Endothelial cell of umbilical vein (primary cell): ENCODE measurements at regions not wholly inside any gene's neighbourhood (a gene's known extent, or its start where the extent isn't known, plus 50 kb on each side); places are given as distances from the start of the nearest gene placed in this dataset.
"Not testable (repeated sequence)": the region's sequence is repeated elsewhere in the genome, so short reads cannot be mapped to it uniquely, and the experiment has no call there.

Source experiments
- BruUV-seq: library from RNA; stranded (reverse); fragments of 400-500 nt; replicated peaks from 2 replicates; lab custom pipeline; 2021; lab: Mats Ljungman, UMichigan
- CTCF ChIA-PET: fragments of 300-600, 350-600 bp; sonication (Branson Sonifier 250); formaldehyde crosslinking; loops from one replicate; lab custom pipeline; 2021; ENCODE audit warnings: antibody characterized with exemption, inconsistent platforms; lab: Charles Lee
- POLR2A ChIA-PET: fragments of 300-600, 350-600 bp; sonication (Branson Sonifier 250); formaldehyde crosslinking; loops from one replicate; lab custom pipeline; 2021; ENCODE audit warnings: antibody characterized with exemption, inconsistent platforms; lab: Charles Lee
- DNase-seq: peaks from one replicate; pipeline ENCODE4 v3.0.0-alpha.2; 2011; ENCODE audit warnings: low read depth, low spot score
- FAIRE-seq: peaks from 2 replicates; lab custom pipeline; 2011; peaks lifted over from hg19 to GRCh38; lab: Jason Lieb, UNC
- H2AFZ ChIP-seq: 2 replicates; pipeline ENCODE4 v1.6.0; 2012; ENCODE audit warnings: low read depth, low read length, control low read depth, inconsistent platforms
- H3K27ac ChIP-seq: 2 replicates; pipeline ENCODE4 v1.5.1; 2011; ENCODE audit warnings: low read depth, mild to moderate bottlenecking, control low read depth, low read length, moderate library complexity; ENCODE audit not compliant: insufficient read depth
- H3K27me3 ChIP-seq, 2 experiments: 2 replicates each; pipeline versions ENCODE4 v1.6.0 to v1.6.1; 2011; ENCODE audit warnings: low read length in 2 of 2, mixed read lengths in 1 of 2; ENCODE audit not compliant: control insufficient read depth in 2 of 2, insufficient read depth in 2 of 2
- H3K36me3 ChIP-seq, 2 experiments: 2 replicates in 1 of 2; 3 replicates in 1 of 2; pipeline ENCODE4 v1.5.1; 2011; ENCODE audit warnings: low read length in 2 of 2, mild to moderate bottlenecking in 1 of 2, moderate library complexity in 1 of 2; ENCODE audit not compliant: control insufficient read depth in 2 of 2, insufficient read depth in 2 of 2; ENCODE audit errors: extremely low read depth in 1 of 2
- H3K4me1 ChIP-seq: 3 replicates; pipeline ENCODE4 v1.5.1; 2011; ENCODE audit warnings: mild to moderate bottlenecking, low read length; ENCODE audit not compliant: control insufficient read depth, insufficient read depth; ENCODE audit errors: extremely low read depth
- H3K4me2 ChIP-seq: 2 replicates; pipeline ENCODE4 v1.6.1; 2011; ENCODE audit warnings: low read length, control low read depth, mixed read lengths; ENCODE audit not compliant: insufficient read depth
- H3K4me3 ChIP-seq, 3 experiments: fragments of 200-600 bp in 1 of 3; sonication (generic), shearing (Covaris generic) in 1 of 3; replicated peaks in 1 of 3; 2 replicates each; pipeline ENCODE4 v1.5.1; 2011 to 2016; ENCODE audit warnings: control low read depth in 3 of 3, low read length in 3 of 3, mild to moderate bottlenecking in 2 of 3, inconsistent platforms in 1 of 3, low read depth in 1 of 3, moderate library complexity in 1 of 3; ENCODE audit not compliant: insufficient read depth in 1 of 3
- H3K79me2 ChIP-seq: 2 replicates; pipeline ENCODE4 v1.6.0; 2012; ENCODE audit warnings: low read length, inconsistent platforms; ENCODE audit not compliant: control insufficient read depth, insufficient read depth
- H3K9ac ChIP-seq: replicated peaks from 2 replicates; pipeline ENCODE3; 2011; ENCODE audit warnings: low read length, control low read depth; ENCODE audit not compliant: insufficient read depth; ENCODE audit errors: extremely low read depth
- H3K9me1 ChIP-seq: replicated peaks from 3 replicates; pipeline ENCODE4 v1.6.0; 2011; ENCODE audit warnings: mild to moderate bottlenecking, low read length; ENCODE audit not compliant: control insufficient read depth, insufficient read depth; ENCODE audit errors: extremely low read depth
- H3K9me3 ChIP-seq: replicated peaks from 2 replicates; pipeline ENCODE4 v1.5.1; 2012; ENCODE audit warnings: low read length, inconsistent platforms; ENCODE audit not compliant: control insufficient read depth, insufficient read depth
- H4K20me1 ChIP-seq: replicated peaks from 2 replicates; pipeline ENCODE3; 2011; ENCODE audit warnings: mild to moderate bottlenecking, low read length; ENCODE audit not compliant: control insufficient read depth, insufficient read depth; ENCODE audit errors: extremely low read depth
- EZH2 ChIP-seq: IDR thresholded peaks from 2 replicates; pipeline ENCODE4 v1.6.1; 2012; ENCODE audit warnings: borderline replicate concordance, low read depth, mild to moderate bottlenecking, moderate library complexity, low read length, inconsistent platforms; ENCODE audit not compliant: severe bottlenecking
- GATA2 ChIP-seq: IDR thresholded peaks from 2 replicates; pipeline ENCODE4 v1.7.0; 2011; ENCODE audit warnings: low read depth, mild to moderate bottlenecking, moderate library complexity, mixed read lengths, low read length; ENCODE audit not compliant: insufficient read length, insufficient read depth
- dilution Hi-C: fragments of 300-500 bp; cut with MboI; formaldehyde crosslinking; loops from one replicate; pipeline ENCODE4 v1.15.0; 2019; ENCODE audit warnings: low sequenced_read_pairs; ENCODE audit not compliant: extremely low pct_ligation_motif_present
- intact Hi-C: fragments of 100-400 bp; cut with micrococcal nuclease; formaldehyde crosslinking; loops from one replicate; pipeline ENCODE4 v1.10.0; 2022

GRCh38 chr6:126724821-126725220 is 384.9 kb downstream of the CENPW start:
- H3K4me3 ChIP-seq = no peak overlapping the region
- H3K27ac ChIP-seq = no peak overlapping the region
- H3K9me1 ChIP-seq = no peaks in the 10 kb centered on the region
- no peak overlapping the region for H2AFZ ChIP-seq
- no peaks in the 10 kb centered on the region for H3K79me2 ChIP-seq
- ChIA-PET POLR2A (no interaction called here), CTCF (interaction anchor here (1.5 kb wide), 1 partner anchor 80 kb away, joined by 3 read pairs; no protein-coding TSS in a partner anchor)
- FAIRE-seq = no peak
- no peaks in the 10 kb centered on the region for H4K20me1 ChIP-seq
- no peaks in the 10 kb centered on the region for H3K27me3 ChIP-seq
- dilution Hi-C loops = no loop called here
- no peak overlapping the region for H3K4me2 ChIP-seq
- H3K9me3 ChIP-seq = no peaks in the 10 kb centered on the region
- no peak for DNase-seq
- H3K9ac ChIP-seq = no peak overlapping the region
- intact Hi-C loops = loop anchor here (5.0 kb wide), 1 partner anchor 192 kb away; no protein-coding TSS in a partner anchor
- no peaks in the 10 kb centered on the region for H3K36me3 ChIP-seq
- no TSS peak for BruUV-seq
- H3K4me1 ChIP-seq = peaks cover 14% of the 10 kb centered on the region
- TF ChIP-seq GATA2 = peak; percentile 50
- TF ChIP-seq EZH2 = no peak

- H3K79me2 ChIP-seq, H3K4me1 ChIP-seq, H3K27ac ChIP-seq, dilution Hi-C loops, POLR2A ChIA-PET, H2AFZ ChIP-seq, BruUV-seq, H3K27me3 ChIP-seq, H3K4me2 ChIP-seq, H3K36me3 ChIP-seq, DNase-seq, FAIRE-seq, H3K9ac ChIP-seq, H4K20me1 ChIP-seq, intact Hi-C loops, H3K9me3 ChIP-seq, H3K9me1 ChIP-seq, H3K4me3 ChIP-seq: not testable (repeated sequence)
- CTCF ChIA-PET = interaction anchor here (1.5 kb wide), 1 partner anchor 78 kb away, joined by 3 read pairs; no protein-coding TSS in a partner anchor
Measured at GRCh38 chr6:126726454-126726853, 386.5 kb downstream of the CENPW start.
